Kidney epithelial cell (primary cell): ENCODE measurements at regions not wholly inside any gene's neighbourhood (a gene's known extent, or its start where the extent isn't known, plus 50 kb on each side); places are given as distances from the start of the nearest gene placed in this dataset.
A peak's percentile ranks its signal among the peaks of the same experiment; 100 is the strongest.

ENCODE experiments used
- DNase-seq: peaks from one replicate; pipeline ENCODE4 v3.0.0-alpha.2; 2010; ENCODE audit warnings: low read depth
- H3K27me3 ChIP-seq: 2 replicates; pipeline ENCODE4 v1.6.0; 2011; ENCODE audit warnings: low read length; ENCODE audit not compliant: control insufficient read depth, insufficient read depth
- H3K36me3 ChIP-seq: 2 replicates; pipeline ENCODE4 v1.5.1; 2011; ENCODE audit warnings: low read length; ENCODE audit not compliant: control insufficient read depth, insufficient read depth
- H3K4me3 ChIP-seq: 2 replicates; pipeline ENCODE4 v1.5.1; 2011; ENCODE audit warnings: low read depth, mild to moderate bottlenecking, control low read depth, low read length
- TF ChIP-seq, protein P1 (sequence below): IDR thresholded peaks from 2 replicates; pipeline ENCODE4 v1.5.1; 2011; ENCODE audit warnings: mild to moderate bottlenecking, moderate library complexity, low read length, control low read depth, inconsistent platforms; ENCODE audit not compliant: insufficient read depth, poor library complexity, severe bottlenecking

DNA sequence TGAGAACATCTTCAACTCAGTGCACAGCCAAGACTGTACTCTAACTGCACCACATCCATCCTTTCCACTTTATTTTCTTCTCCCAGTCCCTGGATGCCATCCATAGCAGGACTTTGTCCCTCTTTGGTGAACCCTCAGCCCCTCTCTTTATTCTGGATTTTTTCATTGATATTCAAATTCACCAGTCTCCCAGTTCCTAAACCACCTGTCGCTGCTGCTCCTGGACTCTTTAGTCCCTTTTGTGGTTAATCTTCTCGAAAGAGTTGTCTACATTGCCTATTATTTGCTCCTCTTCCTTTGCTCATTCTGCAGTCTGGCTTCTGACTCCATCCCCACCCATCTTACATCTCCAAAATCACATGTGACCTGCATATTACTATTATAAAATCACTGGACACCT, 59.4 kb upstream of the ZSWIM6 start:
- Histone ChIP-seq H3K27me3 (no peaks in the 10 kb centered on the region), H3K36me3 (no peaks in the 10 kb centered on the region), H3K4me3 (no peak overlapping the region)
- TF ChIP-seq, protein P1, sequence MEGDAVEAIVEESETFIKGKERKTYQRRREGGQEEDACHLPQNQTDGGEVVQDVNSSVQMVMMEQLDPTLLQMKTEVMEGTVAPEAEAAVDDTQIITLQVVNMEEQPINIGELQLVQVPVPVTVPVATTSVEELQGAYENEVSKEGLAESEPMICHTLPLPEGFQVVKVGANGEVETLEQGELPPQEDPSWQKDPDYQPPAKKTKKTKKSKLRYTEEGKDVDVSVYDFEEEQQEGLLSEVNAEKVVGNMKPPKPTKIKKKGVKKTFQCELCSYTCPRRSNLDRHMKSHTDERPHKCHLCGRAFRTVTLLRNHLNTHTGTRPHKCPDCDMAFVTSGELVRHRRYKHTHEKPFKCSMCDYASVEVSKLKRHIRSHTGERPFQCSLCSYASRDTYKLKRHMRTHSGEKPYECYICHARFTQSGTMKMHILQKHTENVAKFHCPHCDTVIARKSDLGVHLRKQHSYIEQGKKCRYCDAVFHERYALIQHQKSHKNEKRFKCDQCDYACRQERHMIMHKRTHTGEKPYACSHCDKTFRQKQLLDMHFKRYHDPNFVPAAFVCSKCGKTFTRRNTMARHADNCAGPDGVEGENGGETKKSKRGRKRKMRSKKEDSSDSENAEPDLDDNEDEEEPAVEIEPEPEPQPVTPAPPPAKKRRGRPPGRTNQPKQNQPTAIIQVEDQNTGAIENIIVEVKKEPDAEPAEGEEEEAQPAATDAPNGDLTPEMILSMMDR: no peak
- no peak for DNase-seq

DNA sequence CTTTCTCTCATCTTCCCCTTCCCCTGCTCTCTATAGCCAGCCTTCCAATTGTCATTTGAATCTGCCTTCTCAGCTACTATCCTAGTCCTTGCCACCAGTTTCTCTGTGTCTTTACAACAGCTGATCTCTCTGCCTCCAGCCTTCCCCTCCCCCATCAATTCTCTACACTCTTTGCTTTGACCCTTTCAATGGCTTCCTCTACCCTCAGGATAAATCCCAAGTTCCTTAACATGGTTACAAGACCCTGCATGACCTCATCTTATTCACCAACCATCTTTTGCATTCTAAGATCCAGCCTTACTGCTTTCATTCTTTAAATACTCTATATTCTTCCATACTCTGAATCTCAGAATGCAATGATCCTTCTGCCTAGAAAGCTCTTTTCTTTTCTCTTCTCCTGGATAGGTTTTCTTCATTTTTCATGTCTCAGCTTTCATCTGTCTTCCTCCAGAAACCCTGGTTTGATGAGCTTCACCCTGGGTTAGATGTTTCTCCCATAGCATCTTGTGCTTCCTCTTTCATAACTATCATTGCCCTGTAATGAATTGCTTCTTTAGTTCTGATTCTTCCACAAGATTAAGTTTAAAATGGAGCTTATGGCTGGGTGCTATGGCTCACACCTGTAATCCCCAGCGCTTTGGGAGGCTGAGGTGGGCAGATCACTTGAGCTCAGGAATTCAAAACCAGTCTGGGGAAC, 58.6 kb upstream of the ZSWIM6 start:
- H3K36me3 ChIP-seq: no peaks in the 10 kb centered on the region
- H3K4me3 ChIP-seq: no peak overlapping the region
- H3K27me3 ChIP-seq: no peaks in the 10 kb centered on the region
- TF ChIP-seq, protein P1: no peak
- no peak for DNase-seq

DNA sequence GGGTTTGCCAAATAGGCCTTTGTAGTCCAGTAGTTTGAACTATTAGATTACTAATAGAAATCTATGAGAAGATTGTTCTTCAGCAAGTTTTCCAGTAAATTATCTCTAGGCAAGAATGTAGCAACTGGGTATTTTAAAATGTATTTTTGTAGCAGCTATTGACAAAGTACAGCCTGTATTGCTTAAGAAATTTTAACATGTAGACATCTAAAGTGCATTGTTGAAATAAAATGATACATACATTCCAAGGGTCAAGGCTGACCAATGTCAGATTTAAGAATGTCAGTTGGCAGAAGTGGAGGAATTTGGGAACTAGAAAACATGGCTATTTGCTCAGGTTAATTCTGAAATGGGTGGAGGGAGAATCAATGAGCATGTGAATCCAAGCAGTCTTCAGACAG, 57.5 kb upstream of the ZSWIM6 start:
- Histone ChIP-seq H3K4me3 (no peak overlapping the region), H3K36me3 (no peaks in the 10 kb centered on the region), H3K27me3 (no peaks in the 10 kb centered on the region)
- TF ChIP-seq, protein P1: no peak
- DNase-seq: no peak

DNA sequence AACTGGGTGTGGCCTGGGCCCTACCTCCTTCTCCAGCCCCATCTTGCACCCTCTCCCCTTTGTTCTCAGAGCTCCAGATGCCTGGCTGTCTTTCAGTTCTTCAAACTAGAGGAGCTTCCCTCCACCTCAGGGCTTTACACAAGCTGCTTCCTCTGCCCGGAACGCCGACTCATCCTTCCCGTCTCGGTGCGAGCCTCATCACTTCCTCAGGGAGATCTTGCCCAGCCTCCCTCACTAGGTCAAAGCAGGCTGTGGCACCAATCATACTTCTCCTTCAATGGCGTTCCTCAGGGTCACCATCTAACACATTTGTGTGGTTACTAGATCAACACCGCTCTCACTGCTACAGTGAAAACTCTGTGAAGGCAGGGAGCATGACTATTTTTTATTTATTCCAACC, 56.2 kb upstream of the ZSWIM6 start:
- TF ChIP-seq, protein P1: no peak
- DNase-seq: no peak
- Histone ChIP-seq H3K4me3 (no peak overlapping the region), H3K36me3 (no peaks in the 10 kb centered on the region), H3K27me3 (no peaks in the 10 kb centered on the region)

DNA sequence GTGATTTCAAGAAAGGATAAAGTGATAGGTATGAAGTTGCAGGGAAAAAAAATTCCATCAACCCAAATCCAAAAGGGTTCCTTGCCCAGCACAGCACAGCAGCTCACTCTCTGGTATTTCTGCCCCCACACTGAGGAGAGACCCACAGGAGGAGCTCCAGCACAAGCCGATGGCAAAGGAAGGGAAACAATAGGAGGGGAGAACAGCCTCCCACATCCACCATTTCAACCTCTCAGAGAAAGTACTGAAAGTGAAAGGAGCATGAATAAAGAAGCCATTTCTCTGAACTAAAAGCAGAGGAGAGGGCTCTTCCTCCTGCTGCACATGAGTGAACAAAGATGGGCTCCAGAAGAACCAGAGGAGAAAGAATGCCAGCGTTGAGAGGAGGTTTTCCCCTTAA, 54.9 kb upstream of the ZSWIM6 start:
- no peaks in the 10 kb centered on the region for H3K27me3 ChIP-seq
- no peaks in the 10 kb centered on the region for H3K36me3 ChIP-seq
- TF ChIP-seq, protein P1: peak; percentile 44
- H3K4me3 ChIP-seq: no peak overlapping the region
- DNase-seq: no peak

DNA sequence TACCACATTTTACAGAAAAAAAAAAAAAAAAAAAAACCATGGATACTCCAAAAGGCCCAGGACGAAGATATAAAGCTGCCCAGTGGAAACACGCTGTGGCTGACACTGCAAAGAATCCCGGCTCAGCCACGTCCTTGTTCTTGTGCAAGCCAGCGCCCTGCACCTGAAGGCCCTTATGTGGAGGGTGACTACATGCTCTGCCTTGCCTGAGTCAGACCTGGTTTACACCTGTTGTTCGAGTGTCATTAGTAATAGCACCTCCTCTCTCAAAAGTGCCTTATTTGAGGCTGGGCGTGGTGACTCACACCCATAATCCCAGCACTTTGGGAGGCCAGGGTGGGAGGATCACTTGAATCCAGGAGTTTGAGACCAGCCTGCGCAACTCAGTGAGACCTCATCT, 54.3 kb upstream of the ZSWIM6 start:
- DNase-seq: no peak
- H3K36me3 ChIP-seq: no peaks in the 10 kb centered on the region
- TF ChIP-seq, protein P1: no peak
- H3K27me3 ChIP-seq: no peaks in the 10 kb centered on the region
- H3K4me3 ChIP-seq: no peak overlapping the region
